ENCODE measurements at regions not wholly inside any gene's neighbourhood (a gene's known extent, or its start where the extent isn't known, plus 50 kb on each side); places are given as distances from the start of the nearest gene placed in this dataset.

- TF ChIP-seq WT1 (tag by site-specific recombination; IDR thresholded peaks at IDR 0.05), result no peak
- no peak for TF ChIP-seq ZNF510 (tag by site-specific recombination; IDR thresholded peaks at IDR 0.05; ENCODE audit: insufficient replicate concordance)
- no peak for TF ChIP-seq PATZ1 (tag by site-specific recombination; IDR thresholded peaks at IDR 0.05)
- no peak for TF ChIP-seq ZNF24 (tag by site-specific recombination; IDR thresholded peaks at IDR 0.05)
- TF ChIP-seq CTCF (tag by site-specific recombination; IDR thresholded peaks at IDR 0.05), result no peak
- no peak for TF ChIP-seq ZNF776 (tag by site-specific recombination; IDR thresholded peaks at IDR 0.05; ENCODE audit: borderline replicate concordance)
- TF ChIP-seq MEIS1 (CRISPR knock-in tag; IDR thresholded peaks at IDR 0.05; ENCODE audit: borderline replicate concordance), result no peak
- TF ChIP-seq ZNF777 (tag by site-specific recombination; IDR thresholded peaks at IDR 0.05; ENCODE audit: borderline replicate concordance), result no peak
- TF ChIP-seq ZNF747 (tag by site-specific recombination; IDR thresholded peaks at IDR 0.05), result no peak
These were observed 176.3 kb downstream of the TBXT start for GRCh38 chr6:165991341-165991740.

Data from HEK293 (cell line).